ENCODE measurements at regions not wholly inside any gene's neighbourhood (a gene's known extent, or its start where the extent isn't known, plus 50 kb on each side); places are given as distances from the start of the nearest gene placed in this dataset.

GRCh38 chr19:33954686-33955085 lies 158.0 kb downstream of the KCTD15 start:
- Histone ChIP-seq H2AFZ (ENCODE audit: low read length) (no peak overlapping the region), H3K4me1 (ENCODE audit: control insufficient read depth, extremely low read depth, insufficient read depth, low read length) (no peaks in the 10 kb centered on the region), H3K4me2 (ENCODE audit: extremely low read depth, insufficient read depth, low read length) (no peak overlapping the region), H3K4me3 (replicated peaks in 1 of 4; ENCODE audit: control extremely low read depth in 1 of 4, insufficient read depth in 1 of 4, low read depth in 3 of 4, low read length in 4 of 4) (no peak overlapping the region), H3K79me2 (ENCODE audit: control insufficient read depth, insufficient read depth, low read length) (no peaks in the 10 kb centered on the region), H4K20me1 (ENCODE audit: control insufficient read depth, extremely low read depth, insufficient read depth, low read length) (no peaks in the 10 kb centered on the region), H3K36me3 (ENCODE audit: control insufficient read depth, insufficient read depth, low read length) (no peaks in the 10 kb centered on the region), H3K27ac (ENCODE audit: insufficient read depth, low read length) (no peak overlapping the region), H3K9ac (ENCODE audit: insufficient read depth, low read length) (no peak overlapping the region), H3K9me3 (ENCODE audit: control insufficient read depth, insufficient read depth, low read depth, low read length) (no peaks in the 10 kb centered on the region), H3K27me3 (ENCODE audit: control insufficient read depth, insufficient read depth, low read length) (no peaks in the 10 kb centered on the region)
- DNase-seq (ENCODE audit: low read depth in 2 of 2): no peak
- TF ChIP-seq CTCF (conservative IDR thresholded peaks at IDR 0.05 in 1 of 2, IDR thresholded peaks at IDR 0.05 in 1 of 2; ENCODE audit: low read depth in 1 of 2, low read length in 2 of 2) (no peak), EZH2 (IDR thresholded peaks at IDR 0.05; ENCODE audit: low read length, missing control alignments) (no peak)

GRCh38 chr19:33956941-33957340 lies 160.3 kb downstream of the KCTD15 start:
- H3K4me3 ChIP-seq (replicated peaks in 1 of 4; ENCODE audit: control extremely low read depth in 1 of 4, insufficient read depth in 1 of 4, low read depth in 3 of 4, low read length in 4 of 4): no peak overlapping the region
- H3K36me3 ChIP-seq (ENCODE audit: control insufficient read depth, insufficient read depth, low read length): no peaks in the 10 kb centered on the region
- no peak for TF ChIP-seq CTCF (conservative IDR thresholded peaks at IDR 0.05 in 1 of 2, IDR thresholded peaks at IDR 0.05 in 1 of 2; ENCODE audit: low read depth in 1 of 2, low read length in 2 of 2)
- TF ChIP-seq EZH2 (IDR thresholded peaks at IDR 0.05; ENCODE audit: low read length, missing control alignments): no peak
- H4K20me1 ChIP-seq (ENCODE audit: control insufficient read depth, extremely low read depth, insufficient read depth, low read length): no peaks in the 10 kb centered on the region
- no peak for DNase-seq (ENCODE audit: low read depth in 2 of 2)
- H3K4me2 ChIP-seq (ENCODE audit: extremely low read depth, insufficient read depth, low read length): no peak overlapping the region
- no peaks in the 10 kb centered on the region for H3K27me3 ChIP-seq (ENCODE audit: control insufficient read depth, insufficient read depth, low read length)
- H3K9ac ChIP-seq (ENCODE audit: insufficient read depth, low read length): no peak overlapping the region
- H2AFZ ChIP-seq (ENCODE audit: low read length): no peak overlapping the region
- H3K9me3 ChIP-seq (ENCODE audit: control insufficient read depth, insufficient read depth, low read depth, low read length): no peaks in the 10 kb centered on the region
- no peak overlapping the region for H3K27ac ChIP-seq (ENCODE audit: insufficient read depth, low read length)
- H3K79me2 ChIP-seq (ENCODE audit: control insufficient read depth, insufficient read depth, low read length): no peaks in the 10 kb centered on the region
- H3K4me1 ChIP-seq (ENCODE audit: control insufficient read depth, extremely low read depth, insufficient read depth, low read length): no peaks in the 10 kb centered on the region

- DNase-seq (ENCODE audit: low read depth in 2 of 2): no peak
- Histone ChIP-seq H2AFZ (ENCODE audit: low read length) (no peak overlapping the region), H3K9me3 (ENCODE audit: control insufficient read depth, insufficient read depth, low read depth, low read length) (no peaks in the 10 kb centered on the region), H3K4me1 (ENCODE audit: control insufficient read depth, extremely low read depth, insufficient read depth, low read length) (no peaks in the 10 kb centered on the region), H3K27me3 (ENCODE audit: control insufficient read depth, insufficient read depth, low read length) (no peaks in the 10 kb centered on the region), H3K9ac (ENCODE audit: insufficient read depth, low read length) (no peak overlapping the region), H3K4me3 (replicated peaks in 1 of 4; ENCODE audit: control extremely low read depth in 1 of 4, insufficient read depth in 1 of 4, low read depth in 3 of 4, low read length in 4 of 4) (no peak overlapping the region), H3K36me3 (ENCODE audit: control insufficient read depth, insufficient read depth, low read length) (no peaks in the 10 kb centered on the region), H3K27ac (ENCODE audit: insufficient read depth, low read length) (no peak overlapping the region), H4K20me1 (ENCODE audit: control insufficient read depth, extremely low read depth, insufficient read depth, low read length) (no peaks in the 10 kb centered on the region), H3K79me2 (ENCODE audit: control insufficient read depth, insufficient read depth, low read length) (no peaks in the 10 kb centered on the region), H3K4me2 (ENCODE audit: extremely low read depth, insufficient read depth, low read length) (no peak overlapping the region)
- no peak for TF ChIP-seq EZH2 (IDR thresholded peaks at IDR 0.05; ENCODE audit: low read length, missing control alignments)
- TF ChIP-seq CTCF (conservative IDR thresholded peaks at IDR 0.05 in 1 of 2, IDR thresholded peaks at IDR 0.05 in 1 of 2; ENCODE audit: low read depth in 1 of 2, low read length in 2 of 2): no peak
Observed at GRCh38 chr19:33957804-33958203, 161.1 kb downstream of the KCTD15 start.

Data from fibroblast of lung (primary cell).